NCI-H1105 treated with DMSO at 0.1 percent for 48 hours (cell line): ENCODE measurements at regions not wholly inside any gene's neighbourhood (a gene's known extent, or its start where the extent isn't known, plus 50 kb on each side); places are given as distances from the start of the nearest gene placed in this dataset.
A peak's percentile ranks its signal among the peaks of the same experiment; 100 is the strongest.

Experiments used
- DNase-seq: peaks from one replicate; lab custom pipeline; 2025; lab: John Stamatoyannopoulos, UW

- DNase-seq: no peak
These were observed 509.7 kb downstream of the PSAT1 start for GRCh38 chr9:78806492-78807160.

GRCh38 chr9:78807286-78807685, 510.4 kb downstream of the PSAT1 start:
- DNase-seq: no peak

- no peak for DNase-seq
These were observed 511.1 kb downstream of the PSAT1 start for GRCh38 chr9:78808048-78808447.

GRCh38 chr9:78811622-78812276, 514.8 kb downstream of the PSAT1 start:
- DNase-seq: no peak

- no peak for DNase-seq
These were observed 515.7 kb downstream of the PSAT1 start for GRCh38 chr9:78812665-78813064.

GRCh38 chr9:78813602-78814180, 516.8 kb downstream of the PSAT1 start:
- DNase-seq: no peak

- peak; percentile 40 for DNase-seq
These were observed 524.3 kb downstream of the PSAT1 start for GRCh38 chr9:78821126-78821822.

- DNase-seq: no peak
These were observed 529.6 kb downstream of the PSAT1 start for GRCh38 chr9:78826527-78826926.

GRCh38 chr9:78828521-78828920, 531.6 kb downstream of the PSAT1 start:
- no peak for DNase-seq

- DNase-seq: no peak
These were observed 533.4 kb downstream of the PSAT1 start for GRCh38 chr9:78830301-78830700.

- no peak for DNase-seq
These were observed 534.8 kb downstream of the PSAT1 start for GRCh38 chr9:78831726-78832125.

GRCh38 chr9:78835928-78836450, 539.1 kb downstream of the PSAT1 start:
- DNase-seq: no peak

- DNase-seq: no peak
These were observed 542.3 kb downstream of the PSAT1 start for GRCh38 chr9:78839252-78839651.

GRCh38 chr9:78848061-78848460, 551.1 kb downstream of the PSAT1 start:
- DNase-seq: no peak

- no peak for DNase-seq
These were observed 559.2 kb downstream of the PSAT1 start for GRCh38 chr9:78856144-78856543.

GRCh38 chr9:78856781-78857180, 559.9 kb downstream of the PSAT1 start:
- no peak for DNase-seq

GRCh38 chr9:78857373-78858225, 560.7 kb downstream of the PSAT1 start:
- DNase-seq: no peak

- DNase-seq: no peak
These were observed 561.3 kb downstream of the PSAT1 start for GRCh38 chr9:78858266-78858665.

- DNase-seq: no peak
These were observed 564.0 kb downstream of the PSAT1 start for GRCh38 chr9:78860801-78861475.

GRCh38 chr9:78863531-78863930, 566.6 kb downstream of the PSAT1 start:
- peak; percentile 1 for DNase-seq

- no peak for DNase-seq
These were observed 568.8 kb downstream of the PSAT1 start for GRCh38 chr9:78865737-78866136.
